Bronchial epithelial cell (primary cell): ENCODE measurements at regions not wholly inside any gene's neighbourhood (a gene's known extent, or its start where the extent isn't known, plus 50 kb on each side); places are given as distances from the start of the nearest gene placed in this dataset.

Source experiments
- DNase-seq: peaks from one replicate; pipeline ENCODE4 v3.0.0-alpha.2; 2010; ENCODE audit warnings: low read depth
- FAIRE-seq: peaks from 2 replicates; lab custom pipeline; 2011; peaks lifted over from hg19 to GRCh38; lab: Jason Lieb, UNC
- H3K27me3 ChIP-seq: 2 replicates; pipeline ENCODE4 v1.5.1; 2011; ENCODE audit warnings: low read length; ENCODE audit not compliant: control insufficient read depth, insufficient read depth
- H3K36me3 ChIP-seq: 2 replicates; pipeline ENCODE4 v1.5.1; 2011; ENCODE audit warnings: low read length; ENCODE audit not compliant: control insufficient read depth, insufficient read depth
- H3K4me3 ChIP-seq: 2 replicates; pipeline ENCODE4 v1.5.1; 2011; ENCODE audit warnings: mild to moderate bottlenecking, low read depth, low read length, control low read depth
- TF ChIP-seq, protein P1 (sequence below): IDR thresholded peaks from 2 replicates; pipeline ENCODE4 v1.5.1; 2011; ENCODE audit warnings: mild to moderate bottlenecking, moderate library complexity, low read length, control low read depth, inconsistent platforms; ENCODE audit not compliant: insufficient read depth, severe bottlenecking

DNA sequence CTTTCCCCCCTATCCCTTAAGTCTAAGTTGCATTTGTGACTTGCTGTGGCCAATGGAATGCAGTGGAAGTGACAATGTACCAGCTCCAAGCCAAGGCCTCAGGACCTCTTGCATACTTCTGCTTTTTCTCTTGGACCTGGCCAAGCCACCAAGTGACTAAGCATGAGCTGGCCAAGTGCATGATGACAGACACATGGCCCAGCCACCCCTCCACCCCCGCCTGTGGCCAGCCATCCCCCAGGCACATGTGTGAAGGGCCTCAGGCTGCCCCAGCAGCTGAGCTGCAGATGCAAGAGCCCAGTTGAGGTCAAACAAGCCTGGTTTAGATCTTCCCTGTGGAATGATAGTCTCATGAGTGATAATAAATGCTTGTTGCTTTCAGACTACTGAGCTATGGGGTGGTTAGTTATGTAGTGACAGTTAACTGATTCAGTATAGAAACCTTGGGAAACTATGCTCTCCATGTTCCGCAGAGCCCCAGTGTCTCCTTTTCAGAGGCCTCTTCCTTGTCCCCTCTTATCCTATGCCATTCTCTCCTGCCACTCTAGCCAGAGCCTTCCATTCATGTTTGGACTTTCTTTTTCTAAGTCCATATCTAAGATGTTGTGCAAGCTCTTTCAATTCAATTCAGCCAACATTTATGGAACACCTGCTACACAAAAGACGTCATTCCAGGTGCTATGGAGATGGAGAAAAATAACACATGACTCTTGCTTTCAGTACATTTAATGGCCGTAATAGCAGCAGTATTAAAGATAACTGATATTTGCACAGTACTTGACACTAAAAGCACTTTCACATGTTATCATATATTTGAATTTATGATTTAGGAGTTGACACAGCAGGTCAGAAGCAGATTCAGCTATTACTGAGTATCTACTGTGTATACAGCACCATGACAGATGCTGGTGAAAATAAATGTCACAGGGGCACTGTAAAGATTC, 55.5 kb upstream of the LOXL4 start:
- peaks cover 9% of the 10 kb centered on the region for H3K27me3 ChIP-seq

DNA sequence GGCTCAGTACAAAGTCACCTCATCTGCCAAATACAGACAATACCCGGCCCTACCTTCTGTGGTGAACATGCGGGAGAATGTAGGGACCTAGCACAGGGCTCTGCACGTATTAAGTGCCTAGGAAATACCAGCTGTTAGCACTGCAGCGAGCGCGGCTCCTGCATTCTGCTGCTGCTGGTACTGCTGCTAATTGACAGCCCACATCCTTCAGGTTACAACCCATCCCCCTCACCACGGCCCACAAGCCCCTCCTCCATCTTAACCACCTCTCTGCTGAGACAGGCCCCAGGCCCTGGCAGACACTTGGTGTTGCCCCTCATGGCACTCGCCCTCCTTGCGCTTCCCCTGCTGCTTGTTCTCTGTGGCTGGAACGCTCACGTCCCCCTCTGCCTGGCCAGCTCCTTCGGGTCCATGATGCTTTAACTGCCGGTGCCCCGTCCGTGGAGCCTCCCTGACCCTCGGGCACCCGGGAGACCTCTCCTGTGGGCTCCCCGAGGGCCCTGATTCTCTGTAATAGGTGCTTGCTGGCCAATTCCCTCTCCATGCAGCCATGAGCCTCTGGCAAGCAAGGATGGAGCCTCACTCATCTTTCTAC, 53.3 kb upstream of the LOXL4 start:
- H3K4me3 ChIP-seq, result no peak overlapping the region
- no peaks in the 10 kb centered on the region for H3K36me3 ChIP-seq
- no peaks in the 10 kb centered on the region for H3K27me3 ChIP-seq
- DNase-seq (no peak), FAIRE-seq (no peak)
- TF ChIP-seq, protein P1, sequence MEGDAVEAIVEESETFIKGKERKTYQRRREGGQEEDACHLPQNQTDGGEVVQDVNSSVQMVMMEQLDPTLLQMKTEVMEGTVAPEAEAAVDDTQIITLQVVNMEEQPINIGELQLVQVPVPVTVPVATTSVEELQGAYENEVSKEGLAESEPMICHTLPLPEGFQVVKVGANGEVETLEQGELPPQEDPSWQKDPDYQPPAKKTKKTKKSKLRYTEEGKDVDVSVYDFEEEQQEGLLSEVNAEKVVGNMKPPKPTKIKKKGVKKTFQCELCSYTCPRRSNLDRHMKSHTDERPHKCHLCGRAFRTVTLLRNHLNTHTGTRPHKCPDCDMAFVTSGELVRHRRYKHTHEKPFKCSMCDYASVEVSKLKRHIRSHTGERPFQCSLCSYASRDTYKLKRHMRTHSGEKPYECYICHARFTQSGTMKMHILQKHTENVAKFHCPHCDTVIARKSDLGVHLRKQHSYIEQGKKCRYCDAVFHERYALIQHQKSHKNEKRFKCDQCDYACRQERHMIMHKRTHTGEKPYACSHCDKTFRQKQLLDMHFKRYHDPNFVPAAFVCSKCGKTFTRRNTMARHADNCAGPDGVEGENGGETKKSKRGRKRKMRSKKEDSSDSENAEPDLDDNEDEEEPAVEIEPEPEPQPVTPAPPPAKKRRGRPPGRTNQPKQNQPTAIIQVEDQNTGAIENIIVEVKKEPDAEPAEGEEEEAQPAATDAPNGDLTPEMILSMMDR, result no peak

More for the DNA sequence above, 55.5 kb upstream of the LOXL4 start:
- TF ChIP-seq, protein P1, result no peak
- Histone ChIP-seq H3K4me3 (no peak overlapping the region), H3K36me3 (no peaks in the 10 kb centered on the region)
- DNase-seq (peak; percentile 71), FAIRE-seq (peak; percentile 76)

DNA sequence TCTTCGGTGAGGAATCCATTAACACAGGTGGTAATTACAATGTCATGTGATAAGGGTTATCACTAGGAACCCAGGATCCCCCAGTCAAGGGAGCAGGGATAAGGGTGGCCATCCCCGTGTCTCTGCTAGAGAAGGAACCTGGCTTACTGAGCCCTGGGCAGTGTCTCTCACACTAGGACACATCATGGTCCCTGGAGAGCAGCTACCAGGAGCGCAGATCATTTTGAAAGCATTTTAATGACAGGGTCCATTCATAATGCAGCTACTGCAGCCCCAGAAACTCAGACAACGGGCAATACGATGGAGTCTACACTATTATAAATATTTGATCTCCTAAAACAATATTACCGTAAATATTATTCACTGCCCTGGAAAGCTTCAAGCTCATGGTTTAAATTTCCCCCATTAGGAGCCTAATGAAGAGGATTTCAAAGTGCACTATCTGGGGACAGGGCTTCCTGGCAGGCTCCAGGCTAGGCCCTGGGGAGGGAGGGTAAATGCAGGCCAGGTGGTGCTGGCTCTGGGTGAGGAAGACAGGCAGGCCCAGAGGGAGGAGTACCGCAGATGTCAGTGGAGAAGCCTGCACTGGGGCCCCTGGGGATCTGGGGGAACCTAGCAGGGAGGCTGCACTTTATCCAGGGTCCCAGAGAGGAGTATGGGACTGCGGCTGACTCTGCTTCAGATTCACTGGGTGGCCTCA, 52.6 kb upstream of the LOXL4 start:
- Histone ChIP-seq H3K36me3 (no peaks in the 10 kb centered on the region), H3K4me3 (no peak overlapping the region), H3K27me3 (no peaks in the 10 kb centered on the region)
- TF ChIP-seq, protein P1, result no peak
- no peak for DNase-seq
- FAIRE-seq, result no peak

DNA sequence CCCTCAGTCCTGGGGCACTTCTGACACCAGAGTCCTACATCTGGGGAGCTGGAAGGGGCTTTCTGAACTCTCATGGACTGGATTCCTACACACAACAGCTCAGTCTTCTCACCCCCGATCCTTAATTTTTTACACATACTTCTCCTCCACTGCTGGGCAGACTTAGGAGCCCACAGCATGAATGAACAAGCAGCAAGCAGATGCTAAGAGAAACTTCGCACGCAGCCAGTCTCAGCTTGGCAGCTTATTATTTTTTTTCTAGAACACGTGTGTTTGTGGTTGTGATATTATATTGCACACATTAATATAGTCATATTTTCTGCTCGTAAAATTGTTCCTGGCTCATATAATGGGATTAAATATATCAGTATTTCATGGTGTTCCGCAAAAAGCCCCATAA, 50.9 kb upstream of the LOXL4 start:
- DNase-seq (peak; percentile 42), FAIRE-seq (peak; percentile 88)
- TF ChIP-seq, protein P1, result no peak
- Histone ChIP-seq H3K27me3 (no peaks in the 10 kb centered on the region), H3K4me3 (no peak overlapping the region), H3K36me3 (no peaks in the 10 kb centered on the region)
